ENCODE measurements at regions not wholly inside any gene's neighbourhood (a gene's known extent, or its start where the extent isn't known, plus 50 kb on each side); places are given as distances from the start of the nearest gene placed in this dataset.

DNA sequence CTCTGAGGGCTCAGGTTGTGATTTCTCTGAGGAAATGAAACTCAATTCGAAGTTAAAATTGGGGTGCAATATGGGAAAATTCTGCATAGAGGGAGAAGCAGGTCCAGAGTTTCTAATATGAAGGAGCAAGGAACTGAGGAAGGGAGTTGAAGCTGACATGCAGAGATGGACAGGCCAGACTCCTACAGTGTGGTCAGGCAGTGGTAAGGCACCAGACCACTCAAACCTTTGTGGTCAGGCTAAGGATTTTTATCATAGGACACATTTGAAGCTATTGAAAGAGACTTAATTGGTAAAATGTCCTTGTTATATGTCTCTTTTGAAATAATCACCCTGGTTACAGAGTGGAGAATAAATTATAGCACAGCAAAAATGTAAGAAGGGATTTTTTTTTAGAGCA lies 1074.8 kb upstream of the CDH2 start:
- H3K9me3 ChIP-seq: no peaks in the 10 kb centered on the region
- DNase-seq: no peak
- TF ChIP-seq, protein P1, sequence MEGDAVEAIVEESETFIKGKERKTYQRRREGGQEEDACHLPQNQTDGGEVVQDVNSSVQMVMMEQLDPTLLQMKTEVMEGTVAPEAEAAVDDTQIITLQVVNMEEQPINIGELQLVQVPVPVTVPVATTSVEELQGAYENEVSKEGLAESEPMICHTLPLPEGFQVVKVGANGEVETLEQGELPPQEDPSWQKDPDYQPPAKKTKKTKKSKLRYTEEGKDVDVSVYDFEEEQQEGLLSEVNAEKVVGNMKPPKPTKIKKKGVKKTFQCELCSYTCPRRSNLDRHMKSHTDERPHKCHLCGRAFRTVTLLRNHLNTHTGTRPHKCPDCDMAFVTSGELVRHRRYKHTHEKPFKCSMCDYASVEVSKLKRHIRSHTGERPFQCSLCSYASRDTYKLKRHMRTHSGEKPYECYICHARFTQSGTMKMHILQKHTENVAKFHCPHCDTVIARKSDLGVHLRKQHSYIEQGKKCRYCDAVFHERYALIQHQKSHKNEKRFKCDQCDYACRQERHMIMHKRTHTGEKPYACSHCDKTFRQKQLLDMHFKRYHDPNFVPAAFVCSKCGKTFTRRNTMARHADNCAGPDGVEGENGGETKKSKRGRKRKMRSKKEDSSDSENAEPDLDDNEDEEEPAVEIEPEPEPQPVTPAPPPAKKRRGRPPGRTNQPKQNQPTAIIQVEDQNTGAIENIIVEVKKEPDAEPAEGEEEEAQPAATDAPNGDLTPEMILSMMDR (IDR thresholded peaks at IDR 0.05): no peak
- H3K27me3 ChIP-seq: no peaks in the 10 kb centered on the region
- H3K4me3 ChIP-seq: no peak overlapping the region
- H3K4me1 ChIP-seq: no peaks in the 10 kb centered on the region
- H3K36me3 ChIP-seq: no peaks in the 10 kb centered on the region
- intact Hi-C loops (cut with DNase I; ENCODE audit: low total_unique reads): no loop called here
- no peak overlapping the region for H3K27ac ChIP-seq

DNA sequence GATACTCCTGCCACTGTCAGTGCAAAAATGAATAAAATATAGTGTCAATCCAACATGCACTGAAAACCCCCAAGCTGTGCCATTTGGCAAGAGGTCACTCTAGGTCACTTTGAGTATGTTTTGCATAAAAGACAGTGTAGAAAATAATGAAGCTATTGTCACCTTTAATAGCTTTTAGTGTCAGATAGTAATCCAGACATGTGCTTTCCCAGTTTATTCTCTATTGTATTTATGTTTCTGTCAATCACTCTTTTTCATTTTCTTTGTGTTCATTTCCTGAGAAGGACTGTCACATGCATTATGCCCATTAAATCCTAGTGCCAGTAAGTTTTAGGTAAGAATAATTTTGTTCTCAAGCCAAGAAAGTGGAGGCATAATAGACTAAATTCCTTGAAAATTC lies 1073.9 kb upstream of the CDH2 start:
- no peaks in the 10 kb centered on the region for H3K9me3 ChIP-seq
- no peaks in the 10 kb centered on the region for H3K4me1 ChIP-seq
- H3K27ac ChIP-seq: no peak overlapping the region
- intact Hi-C loops (cut with DNase I; ENCODE audit: low total_unique reads): no loop called here
- no peak for DNase-seq
- H3K27me3 ChIP-seq: no peaks in the 10 kb centered on the region
- no peak overlapping the region for H3K4me3 ChIP-seq
- TF ChIP-seq, protein P1 (IDR thresholded peaks at IDR 0.05): no peak
- no peaks in the 10 kb centered on the region for H3K36me3 ChIP-seq

DNA sequence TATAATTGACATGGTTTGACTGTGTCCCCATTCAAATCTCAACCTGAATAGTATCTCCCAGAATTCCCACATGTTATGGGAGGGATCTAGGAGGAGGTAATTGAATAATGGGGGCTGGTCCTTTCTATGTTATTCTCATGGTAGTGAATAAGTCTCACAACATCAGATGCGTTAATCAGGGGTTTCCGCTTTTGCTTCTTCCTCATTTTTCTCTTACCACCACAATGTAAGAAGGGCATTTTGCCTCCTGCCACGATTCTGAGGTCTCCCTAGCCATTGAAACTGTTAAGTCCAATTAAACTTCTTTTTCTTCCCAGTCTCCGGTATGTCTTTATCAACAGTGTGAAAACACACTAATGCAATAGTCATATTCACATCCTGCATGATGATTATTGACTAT lies 1073.3 kb upstream of the CDH2 start:
- TF ChIP-seq, protein P1 (IDR thresholded peaks at IDR 0.05): no peak
- no peak for DNase-seq
- Histone ChIP-seq H3K9me3 (no peaks in the 10 kb centered on the region), H3K27me3 (no peaks in the 10 kb centered on the region), H3K27ac (no peak overlapping the region), H3K36me3 (no peaks in the 10 kb centered on the region), H3K4me3 (no peak overlapping the region), H3K4me1 (no peaks in the 10 kb centered on the region)
- intact Hi-C loops (cut with DNase I; ENCODE audit: low total_unique reads): no loop called here

DNA sequence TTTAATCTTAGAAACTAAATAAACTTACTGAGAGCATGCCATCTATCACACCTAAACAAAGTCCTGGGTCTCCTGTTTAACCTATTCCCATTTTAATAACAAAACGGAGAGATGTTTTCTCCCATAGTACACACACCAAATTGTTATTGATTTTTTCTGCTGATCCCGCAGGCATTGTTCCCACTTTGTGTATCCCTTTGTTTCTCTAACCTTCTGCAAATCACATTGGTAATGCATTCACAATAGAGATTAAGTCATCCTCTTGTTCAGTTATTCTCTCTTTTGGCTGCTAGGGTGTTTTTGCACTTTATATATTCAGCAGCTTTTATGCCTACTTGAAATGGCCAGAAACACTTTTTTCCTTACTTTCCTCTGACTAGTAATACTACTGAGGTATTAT lies 1071.9 kb upstream of the CDH2 start:
- H3K27me3 ChIP-seq: no peaks in the 10 kb centered on the region
- no peak overlapping the region for H3K27ac ChIP-seq
- H3K36me3 ChIP-seq: no peaks in the 10 kb centered on the region
- DNase-seq: no peak
- no peaks in the 10 kb centered on the region for H3K4me1 ChIP-seq
- H3K4me3 ChIP-seq: no peak overlapping the region
- TF ChIP-seq, protein P1 (IDR thresholded peaks at IDR 0.05): no peak
- intact Hi-C loops (cut with DNase I; ENCODE audit: low total_unique reads): no loop called here
- no peaks in the 10 kb centered on the region for H3K9me3 ChIP-seq

DNA sequence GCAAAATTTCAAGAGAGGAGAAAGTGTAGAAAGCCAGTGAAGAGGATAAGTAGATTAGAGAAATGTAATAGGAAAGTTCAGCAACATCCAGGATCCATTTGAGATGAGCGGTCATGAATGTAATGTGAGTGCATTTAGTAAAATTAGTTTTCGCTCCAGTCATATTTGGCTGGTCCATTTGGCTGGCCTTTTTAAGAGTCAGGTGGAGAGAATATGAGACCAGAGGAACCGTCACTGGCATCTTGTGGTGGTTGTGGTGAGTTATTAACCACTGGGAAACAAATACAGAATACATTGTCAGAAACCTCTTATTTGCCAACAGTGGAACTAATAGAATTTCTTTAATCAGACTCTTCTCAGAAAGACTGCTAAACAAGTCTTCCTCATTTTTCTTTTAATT lies 1064.3 kb upstream of the CDH2 start:
- Histone ChIP-seq H3K9me3 (no peaks in the 10 kb centered on the region), H3K4me3 (no peak overlapping the region), H3K27ac (no peak overlapping the region), H3K36me3 (no peaks in the 10 kb centered on the region), H3K27me3 (no peaks in the 10 kb centered on the region), H3K4me1 (no peaks in the 10 kb centered on the region)
- TF ChIP-seq, protein P1 (IDR thresholded peaks at IDR 0.05): no peak
- intact Hi-C loops (cut with DNase I; ENCODE audit: low total_unique reads): no loop called here
- DNase-seq: no peak

DNA sequence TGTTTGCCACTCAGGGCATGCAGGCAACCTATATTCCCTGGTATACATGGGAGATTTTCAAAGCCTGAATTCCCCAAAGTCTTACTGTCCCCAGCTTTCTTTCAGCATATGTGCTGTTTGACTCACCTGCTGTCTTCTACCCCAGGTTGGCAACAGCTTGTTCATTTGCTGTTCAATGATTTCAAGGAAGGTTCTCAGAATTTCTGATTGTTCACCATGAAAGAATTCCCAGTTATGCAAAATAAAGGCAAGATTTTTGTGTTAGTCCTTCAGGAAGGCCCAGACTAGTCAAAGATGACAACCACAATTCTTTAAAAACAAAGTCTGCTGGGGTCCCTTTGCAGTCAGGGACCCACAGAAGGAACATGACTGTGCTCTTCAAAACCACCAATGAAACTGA lies 1057.8 kb upstream of the CDH2 start:
- no peaks in the 10 kb centered on the region for H3K36me3 ChIP-seq
- no peak for DNase-seq
- peaks cover 0 to 8% (median 0%) of the 10 kb centered on the region in 3 donors for H3K9me3 ChIP-seq

More for the DNA sequence above, 1057.8 kb upstream of the CDH2 start:
- H3K4me1 ChIP-seq: no peaks in the 10 kb centered on the region
- no peaks in the 10 kb centered on the region for H3K27me3 ChIP-seq
- TF ChIP-seq, protein P1 (IDR thresholded peaks at IDR 0.05): no peak
- no peak overlapping the region for H3K4me3 ChIP-seq
- H3K27ac ChIP-seq: no peak overlapping the region
- intact Hi-C loops (cut with DNase I; ENCODE audit: low total_unique reads): no loop called here

Data from tibial artery (tissue), 4 donors.